ENCODE measurements at regions not wholly inside any gene's neighbourhood (a gene's known extent, or its start where the extent isn't known, plus 50 kb on each side); places are given as distances from the start of the nearest gene placed in this dataset.

DNA sequence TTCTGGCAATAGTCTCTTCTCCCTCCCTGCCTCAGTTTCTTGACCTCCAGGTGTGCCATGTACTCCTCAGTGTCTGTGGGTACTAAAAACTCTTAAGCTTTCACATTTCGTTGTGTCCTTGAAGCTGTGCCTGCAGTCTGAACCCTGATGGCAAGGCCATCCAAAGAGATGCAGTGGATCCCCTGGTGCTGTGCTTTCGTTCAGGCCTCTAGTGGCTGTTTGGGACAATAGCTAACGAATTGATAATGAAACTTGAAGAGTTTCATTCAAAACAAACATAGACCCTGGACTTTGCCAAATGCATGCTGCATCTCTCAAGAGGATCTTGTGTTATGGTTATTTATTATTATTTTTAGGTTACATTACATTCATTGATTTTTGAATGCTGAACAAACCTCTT, 523.1 kb upstream of the FSIP2 start:
- H3K36me3 ChIP-seq (ENCODE audit: control insufficient read depth, insufficient read depth, low read length), result no peaks in the 10 kb centered on the region
- H3K9ac ChIP-seq (ENCODE audit: insufficient read depth in 1 of 2, low read depth in 2 of 2, low read length in 2 of 2), result no peak overlapping the region
- H4K20me1 ChIP-seq (replicated peaks; ENCODE audit: control insufficient read depth, insufficient read depth, low read length), result no peaks in the 10 kb centered on the region
- no TSS peak for BruUV-seq (replicated peaks)
- H3K4me1 ChIP-seq (replicated peaks in 1 of 2; ENCODE audit: control insufficient read depth in 2 of 2, insufficient read depth in 2 of 2, low read length in 2 of 2), result no peaks in the 10 kb centered on the region
- H3K27ac ChIP-seq (ENCODE audit: extremely low read depth, low read depth, low read length), result no peak overlapping the region
- CTCF ChIA-PET (ENCODE audit: low intra/inter-chr PET ratio), result no interaction called here
- intact Hi-C loops (cut with micrococcal nuclease) (no loop called here), in situ Hi-C loops (cut with MboI) (no loop called here)
- WGBS (ENCODE audit: insufficient coverage, low coverage, missing lambda C conversion rate), result 5% methylated on average over 3 of the region's 3 CpGs
- H3K9me3 ChIP-seq (replicated peaks; ENCODE audit: control insufficient read depth, insufficient read depth, low read depth, low read length), result no peaks in the 10 kb centered on the region
- POLR2A ChIA-PET, result no interaction called here
- no peaks in the 10 kb centered on the region for H3K9me1 ChIP-seq (ENCODE audit: control insufficient read depth, insufficient read depth, low read length)
- TF ChIP-seq ZNF12 (CRISPR knock-in tag; IDR thresholded peaks at IDR 0.05) (no peak), ZNF668 (CRISPR knock-in tag; IDR thresholded peaks at IDR 0.05) (no peak), SP2 (IDR thresholded peaks at IDR 0.05; ENCODE audit: extremely low read depth, low read depth, low read length, poor library complexity, severe bottlenecking) (no peak), SOX6 (IDR thresholded peaks at IDR 0.05) (no peak), SNIP1 (IDR thresholded peaks at IDR 0.05; ENCODE audit: low read depth) (no peak), MECOM (CRISPR knock-in tag; IDR thresholded peaks at IDR 0.05) (no peak), MXI1 (IDR thresholded peaks at IDR 0.05; ENCODE audit: low read depth, low read length) (no peak), RAD51 (IDR thresholded peaks at IDR 0.05; ENCODE audit: borderline replicate concordance, low read depth) (no peak), NBN (IDR thresholded peaks at IDR 0.05; ENCODE audit: low read depth) (no peak), ILF3 (IDR thresholded peaks at IDR 0.05; ENCODE audit: borderline replicate concordance) (no peak)
- TF ChIP-seq, protein P1, sequence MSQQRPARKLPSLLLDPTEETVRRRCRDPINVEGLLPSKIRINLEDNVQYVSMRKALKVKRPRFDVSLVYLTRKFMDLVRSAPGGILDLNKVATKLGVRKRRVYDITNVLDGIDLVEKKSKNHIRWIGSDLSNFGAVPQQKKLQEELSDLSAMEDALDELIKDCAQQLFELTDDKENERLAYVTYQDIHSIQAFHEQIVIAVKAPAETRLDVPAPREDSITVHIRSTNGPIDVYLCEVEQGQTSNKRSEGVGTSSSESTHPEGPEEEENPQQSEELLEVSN (IDR thresholded peaks at IDR 0.05; ENCODE audit: borderline replicate concordance in 1 of 2, extremely low read depth in 1 of 2, insufficient read depth in 1 of 2, insufficient read length in 1 of 2, low read depth in 1 of 2, low read length in 1 of 2, poor library complexity in 1 of 2, severe bottlenecking in 1 of 2), result no peak
- TF ChIP-seq, protein P2, sequence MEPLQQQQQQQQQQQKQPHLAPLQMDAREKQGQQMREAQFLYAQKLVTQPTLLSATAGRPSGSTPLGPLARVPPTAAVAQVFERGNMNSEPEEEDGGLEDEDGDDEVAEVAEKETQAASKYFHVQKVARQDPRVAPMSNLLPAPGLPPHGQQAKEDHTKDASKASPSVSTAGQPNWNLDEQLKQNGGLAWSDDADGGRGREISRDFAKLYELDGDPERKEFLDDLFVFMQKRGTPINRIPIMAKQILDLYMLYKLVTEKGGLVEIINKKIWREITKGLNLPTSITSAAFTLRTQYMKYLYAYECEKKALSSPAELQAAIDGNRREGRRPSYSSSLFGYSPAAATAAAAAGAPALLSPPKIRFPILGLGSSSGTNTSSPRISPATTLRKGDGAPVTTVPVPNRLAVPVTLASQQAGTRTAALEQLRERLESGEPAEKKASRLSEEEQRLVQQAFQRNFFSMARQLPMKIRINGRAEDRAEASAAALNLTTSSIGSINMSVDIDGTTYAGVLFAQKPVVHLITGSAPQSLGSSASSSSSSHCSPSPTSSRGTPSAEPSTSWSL (CRISPR knock-in tag; IDR thresholded peaks at IDR 0.05; ENCODE audit: borderline replicate concordance), result no peak
- TF ChIP-seq, protein P3, sequence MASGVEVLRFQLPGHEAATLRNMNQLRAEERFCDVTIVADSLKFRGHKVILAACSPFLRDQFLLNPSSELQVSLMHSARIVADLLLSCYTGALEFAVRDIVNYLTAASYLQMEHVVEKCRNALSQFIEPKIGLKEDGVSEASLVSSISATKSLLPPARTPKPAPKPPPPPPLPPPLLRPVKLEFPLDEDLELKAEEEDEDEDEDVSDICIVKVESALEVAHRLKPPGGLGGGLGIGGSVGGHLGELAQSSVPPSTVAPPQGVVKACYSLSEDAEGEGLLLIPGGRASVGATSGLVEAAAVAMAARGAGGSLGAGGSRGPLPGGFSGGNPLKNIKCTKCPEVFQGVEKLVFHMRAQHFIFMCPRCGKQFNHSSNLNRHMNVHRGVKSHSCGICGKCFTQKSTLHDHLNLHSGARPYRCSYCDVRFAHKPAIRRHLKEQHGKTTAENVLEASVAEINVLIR (CRISPR knock-in tag; IDR thresholded peaks at IDR 0.05), result no peak
- TF ChIP-seq, protein P4, sequence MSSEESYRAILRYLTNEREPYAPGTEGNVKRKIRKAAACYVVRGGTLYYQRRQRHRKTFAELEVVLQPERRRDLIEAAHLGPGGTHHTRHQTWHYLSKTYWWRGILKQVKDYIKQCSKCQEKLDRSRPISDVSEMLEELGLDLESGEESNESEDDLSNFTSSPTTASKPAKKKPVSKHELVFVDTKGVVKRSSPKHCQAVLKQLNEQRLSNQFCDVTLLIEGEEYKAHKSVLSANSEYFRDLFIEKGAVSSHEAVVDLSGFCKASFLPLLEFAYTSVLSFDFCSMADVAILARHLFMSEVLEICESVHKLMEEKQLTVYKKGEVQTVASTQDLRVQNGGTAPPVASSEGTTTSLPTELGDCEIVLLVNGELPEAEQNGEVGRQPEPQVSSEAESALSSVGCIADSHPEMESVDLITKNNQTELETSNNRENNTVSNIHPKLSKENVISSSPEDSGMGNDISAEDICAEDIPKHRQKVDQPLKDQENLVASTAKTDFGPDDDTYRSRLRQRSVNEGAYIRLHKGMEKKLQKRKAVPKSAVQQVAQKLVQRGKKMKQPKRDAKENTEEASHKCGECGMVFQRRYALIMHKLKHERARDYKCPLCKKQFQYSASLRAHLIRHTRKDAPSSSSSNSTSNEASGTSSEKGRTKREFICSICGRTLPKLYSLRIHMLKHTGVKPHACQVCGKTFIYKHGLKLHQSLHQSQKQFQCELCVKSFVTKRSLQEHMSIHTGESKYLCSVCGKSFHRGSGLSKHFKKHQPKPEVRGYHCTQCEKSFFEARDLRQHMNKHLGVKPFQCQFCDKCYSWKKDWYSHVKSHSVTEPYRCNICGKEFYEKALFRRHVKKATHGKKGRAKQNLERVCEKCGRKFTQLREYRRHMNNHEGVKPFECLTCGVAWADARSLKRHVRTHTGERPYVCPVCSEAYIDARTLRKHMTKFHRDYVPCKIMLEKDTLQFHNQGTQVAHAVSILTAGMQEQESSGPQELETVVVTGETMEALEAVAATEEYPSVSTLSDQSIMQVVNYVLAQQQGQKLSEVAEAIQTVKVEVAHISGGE (CRISPR knock-in tag; IDR thresholded peaks at IDR 0.05), result no peak
- DNase-seq (ENCODE audit: extremely low read depth in 1 of 4, low spot score in 3 of 4), result no peak
- H3K4me2 ChIP-seq (ENCODE audit: insufficient read depth, low read length), result no peak overlapping the region
- no peak for FAIRE-seq
- H2AFZ ChIP-seq (ENCODE audit: low read depth, low read length), result no peak overlapping the region
- no peak for ATAC-seq
- H3K27me3 ChIP-seq (ENCODE audit: control insufficient read depth in 2 of 2, insufficient read depth in 2 of 2, low read length in 2 of 2), result no peaks in the 10 kb centered on the region
- no peak overlapping the region for H3K4me3 ChIP-seq
- H3K79me2 ChIP-seq (ENCODE audit: control insufficient read depth, insufficient read depth, low read length), result no peaks in the 10 kb centered on the region
